Panc1 (cell line): ENCODE measurements at regions not wholly inside any gene's neighbourhood (a gene's known extent, or its start where the extent isn't known, plus 50 kb on each side); places are given as distances from the start of the nearest gene placed in this dataset.

Experiments
- ATAC-seq: fragments of 200-7000 bp; cut with Tn5 transposase; 2 replicates; pipeline ENCODE4 v1.9.1; 2020; ENCODE audit warnings: mild to moderate bottlenecking, moderate library complexity
- BruUV-seq: library from RNA; stranded (reverse); fragments of 400-500 nt; replicated peaks from 2 replicates; lab custom pipeline; 2021; lab: Mats Ljungman, UMichigan
- CTCF ChIA-PET: fragments of 300-600 bp; sonication (Branson Sonifier 250); formaldehyde crosslinking; loops from one replicate; lab custom pipeline; 2022; ENCODE audit warnings: antibody characterized with exemption; lab: Charles Lee
- POLR2A ChIA-PET: fragments of 300-600 bp; sonication (Branson Sonifier 250); formaldehyde crosslinking; loops from one replicate; lab custom pipeline; 2022; ENCODE audit warnings: antibody characterized with exemption; lab: Charles Lee
- DNase-seq: peaks from one replicate; pipeline ENCODE4 v3.0.0-alpha.2; 2010; ENCODE audit warnings: low read depth, low spot score
- H3K27ac ChIP-seq: 2 replicates; pipeline ENCODE4 v1.5.1; 2011; ENCODE audit warnings: mild to moderate bottlenecking, low read length, inconsistent platforms
- H3K27me3 ChIP-seq: fragments of 200-500 bp; sonication (Bioruptor generic); 2 replicates; pipeline ENCODE4 v1.6.0; 2014; ENCODE audit warnings: low read length, inconsistent platforms; ENCODE audit not compliant: control insufficient read depth, insufficient read depth
- H3K36me3 ChIP-seq: fragments of 200-500 bp; sonication (Bioruptor generic); 2 replicates; pipeline ENCODE4 v1.5.1; 2014; ENCODE audit warnings: inconsistent platforms, mild to moderate bottlenecking, low read length, moderate library complexity; ENCODE audit not compliant: control insufficient read depth, insufficient read depth
- H3K4me1 ChIP-seq: 2 replicates; pipeline ENCODE4 v1.5.1; 2011; ENCODE audit warnings: inconsistent platforms, mild to moderate bottlenecking, low read length, moderate library complexity; ENCODE audit not compliant: control insufficient read depth, insufficient read depth
- H3K4me3 ChIP-seq, 2 experiments: 2 replicates each; pipeline ENCODE4 v1.5.1; 2011 to 2012; ENCODE audit warnings: low read depth in 2 of 2, low read length in 2 of 2, mild to moderate bottlenecking in 2 of 2, inconsistent platforms in 1 of 2, moderate library complexity in 1 of 2
- H3K9me3 ChIP-seq: fragments of 200-500 bp; sonication (Bioruptor generic); 2 replicates; pipeline ENCODE4 v1.5.1; 2014; ENCODE audit warnings: low read depth, mild to moderate bottlenecking, inconsistent platforms, low read length, moderate library complexity; ENCODE audit not compliant: control insufficient read depth, insufficient read depth
- CTCF ChIP-seq: fragments of 450-650 bp; IDR thresholded peaks from 2 replicates; pipeline ENCODE4 v1.5.1; 2017; ENCODE audit warnings: mild to moderate bottlenecking
- POLR2AphosphoS5 ChIP-seq: IDR thresholded peaks from 2 replicates; pipeline ENCODE4 v1.6.1; 2012; ENCODE audit warnings: mild to moderate bottlenecking, low read depth, low read length, moderate library complexity
- REST ChIP-seq, 2 experiments: IDR thresholded peaks; 2 replicates each; pipeline ENCODE4 v1.6.1; 2011 to 2012; ENCODE audit warnings: low read depth in 2 of 2, control low read depth in 1 of 2, low read length in 1 of 2, mild to moderate bottlenecking in 1 of 2, moderate library complexity in 1 of 2; ENCODE audit not compliant: insufficient read depth in 1 of 2
- SIN3A ChIP-seq: IDR thresholded peaks from 2 replicates; pipeline ENCODE4 v1.6.1; 2012; ENCODE audit warnings: low read depth, mild to moderate bottlenecking, low read length, moderate library complexity, borderline replicate concordance; ENCODE audit not compliant: insufficient read depth
- TCF7L2 ChIP-seq: IDR thresholded peaks from 2 replicates; pipeline ENCODE4 v1.6.1; 2011; ENCODE audit warnings: mild to moderate bottlenecking, low read depth, low read length, inconsistent platforms
- in situ Hi-C: cut with HindIII; loops from 2 replicates; pipeline ENCODE4 v1.10.0; 2016; ENCODE audit warnings: low sequenced_read_pairs, low pct_unique_long_range_greater_than_20kb
- intact Hi-C: fragments of 100-400 bp; cut with micrococcal nuclease; formaldehyde crosslinking; loops from one replicate; pipeline ENCODE4 v1.10.0; 2022; ENCODE audit not compliant: unreplicated experiment

DNA sequence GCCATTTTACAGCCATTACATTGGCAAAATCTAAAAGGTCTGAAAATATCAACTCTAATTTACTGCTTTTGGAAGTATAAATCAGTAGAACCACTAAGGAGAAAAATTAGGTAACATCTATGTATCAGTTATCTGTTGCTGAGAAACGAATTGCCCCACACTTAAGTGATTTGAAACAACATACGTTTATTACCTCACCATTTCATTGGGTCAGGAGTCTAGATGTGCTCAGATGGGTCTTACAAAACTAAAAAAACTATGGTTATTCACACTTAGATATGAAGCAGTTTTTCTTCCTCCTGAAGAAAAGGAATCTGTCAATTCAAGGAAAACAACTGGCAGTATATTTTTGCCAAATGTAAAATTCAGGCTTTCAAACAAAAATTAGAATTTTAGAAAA is 80.1 kb upstream of the APBB1IP start:
- ChIA-PET POLR2A (no interaction called here), CTCF (no interaction called here)
- in situ Hi-C loops (no loop called here), intact Hi-C loops (no loop called here)
- no peaks in the 10 kb centered on the region for H3K9me3 ChIP-seq
- no peaks in the 10 kb centered on the region for H3K27me3 ChIP-seq
- no peaks in the 10 kb centered on the region for H3K4me1 ChIP-seq
- no peak for DNase-seq
- H3K4me3 ChIP-seq, result no peak overlapping the region
- H3K36me3 ChIP-seq, result no peaks in the 10 kb centered on the region
- no peak for ATAC-seq
- TF ChIP-seq REST (IDR thresholded peaks at IDR 0.05; ENCODE audit: insufficient read depth in 1 of 2, low read depth in 2 of 2, low read length in 1 of 2) (no peak), POLR2AphosphoS5 (no peak), TCF7L2 (no peak), SIN3A (no peak), CTCF (no peak)
- BruUV-seq, result no TSS peak
- H3K27ac ChIP-seq, result no peak overlapping the region

GRCh38 chr10:26359670-26360069 is 78.5 kb upstream of the APBB1IP start:
- TF ChIP-seq SIN3A (no peak), CTCF (no peak), POLR2AphosphoS5 (no peak), TCF7L2 (no peak), REST (IDR thresholded peaks at IDR 0.05; ENCODE audit: insufficient read depth in 1 of 2, low read depth in 2 of 2, low read length in 1 of 2) (no peak)
- intact Hi-C loops (no loop called here), in situ Hi-C loops (no loop called here)
- BruUV-seq, result no TSS peak
- ATAC-seq (no peak), DNase-seq (no peak)
- CTCF ChIA-PET, result no interaction called here
- H3K4me3 ChIP-seq, result no peak overlapping the region
- H3K9me3 ChIP-seq, result no peaks in the 10 kb centered on the region
- H3K4me1 ChIP-seq, result no peaks in the 10 kb centered on the region
- POLR2A ChIA-PET, result no interaction called here
- no peaks in the 10 kb centered on the region for H3K27me3 ChIP-seq
- H3K36me3 ChIP-seq, result no peaks in the 10 kb centered on the region
- no peak overlapping the region for H3K27ac ChIP-seq
